ENCODE measurements at regions not wholly inside any gene's neighbourhood (a gene's known extent, or its start where the extent isn't known, plus 50 kb on each side); places are given as distances from the start of the nearest gene placed in this dataset.

- no peak for DNase-seq (ENCODE audit: low read depth in 2 of 3, low spot score in 2 of 3)
Observed at GRCh38 chr7:35399840-35400239, 145.9 kb upstream of the TBX20 start.

GRCh38 chr7:35399216-35399615 is 145.3 kb upstream of the TBX20 start:
- no peak for DNase-seq (ENCODE audit: low read depth in 2 of 3, low spot score in 2 of 3)

GRCh38 chr7:35398518-35398917 is 144.6 kb upstream of the TBX20 start:
- no peak for DNase-seq (ENCODE audit: low read depth in 2 of 3, low spot score in 2 of 3)

- no peak for DNase-seq (ENCODE audit: low read depth in 2 of 3, low spot score in 2 of 3)
Observed at GRCh38 chr7:35390146-35390545, 136.2 kb upstream of the TBX20 start.

GRCh38 chr7:35389636-35390035 is 135.7 kb upstream of the TBX20 start:
- DNase-seq (ENCODE audit: low read depth in 2 of 3, low spot score in 2 of 3) = no peak

GRCh38 chr7:35386816-35387706 is 133.2 kb upstream of the TBX20 start:
- DNase-seq (ENCODE audit: low read depth in 2 of 3, low spot score in 2 of 3) = no peak

GRCh38 chr7:35386082-35386815 is 132.3 kb upstream of the TBX20 start:
- no peak for DNase-seq (ENCODE audit: low read depth in 2 of 3, low spot score in 2 of 3)

- no peak for DNase-seq (ENCODE audit: low read depth in 2 of 3, low spot score in 2 of 3)
Observed at GRCh38 chr7:35384761-35385700, 131.1 kb upstream of the TBX20 start.

- DNase-seq (ENCODE audit: low read depth in 2 of 3, low spot score in 2 of 3) = no peak
Observed at GRCh38 chr7:35380739-35381224, 126.9 kb upstream of the TBX20 start.

- no peak for DNase-seq (ENCODE audit: low read depth in 2 of 3, low spot score in 2 of 3)
Observed at GRCh38 chr7:35379481-35379880, 125.6 kb upstream of the TBX20 start.

- DNase-seq (ENCODE audit: low read depth in 2 of 3, low spot score in 2 of 3) = no peak
Observed at GRCh38 chr7:35375516-35375915, 121.6 kb upstream of the TBX20 start.

GRCh38 chr7:35374858-35375257 is 121.0 kb upstream of the TBX20 start:
- DNase-seq (ENCODE audit: low read depth in 2 of 3, low spot score in 2 of 3) = no peak

- DNase-seq (ENCODE audit: low read depth in 2 of 3, low spot score in 2 of 3) = no peak
Observed at GRCh38 chr7:35371221-35371620, 117.3 kb upstream of the TBX20 start.

GRCh38 chr7:35370687-35371086 is 116.8 kb upstream of the TBX20 start:
- no peak for DNase-seq (ENCODE audit: low read depth in 2 of 3, low spot score in 2 of 3)

- no peak for DNase-seq (ENCODE audit: low read depth in 2 of 3, low spot score in 2 of 3)
Observed at GRCh38 chr7:35366167-35367155, 112.6 kb upstream of the TBX20 start.

- DNase-seq (ENCODE audit: low read depth in 2 of 3, low spot score in 2 of 3) = no peak
Observed at GRCh38 chr7:35365523-35365922, 111.6 kb upstream of the TBX20 start.

GRCh38 chr7:35362341-35362740 is 108.4 kb upstream of the TBX20 start:
- DNase-seq (ENCODE audit: low read depth in 2 of 3, low spot score in 2 of 3) = no peak

- DNase-seq (ENCODE audit: low read depth in 2 of 3, low spot score in 2 of 3) = no peak
Observed at GRCh38 chr7:35359423-35359822, 105.5 kb upstream of the TBX20 start.

- DNase-seq (ENCODE audit: low read depth in 2 of 3, low spot score in 2 of 3) = no peak
Observed at GRCh38 chr7:35356495-35356894, 102.6 kb upstream of the TBX20 start.

- DNase-seq (ENCODE audit: low read depth in 2 of 3, low spot score in 2 of 3) = no peak
Observed at GRCh38 chr7:35355911-35356310, 102.0 kb upstream of the TBX20 start.
